Panc1 (cell line): ENCODE measurements at regions not wholly inside any gene's neighbourhood (a gene's known extent, or its start where the extent isn't known, plus 50 kb on each side); places are given as distances from the start of the nearest gene placed in this dataset.
"Not testable (repeated sequence)": the region's sequence is repeated elsewhere in the genome, so short reads cannot be mapped to it uniquely, and the experiment has no call there.

ENCODE experiments used
- POLR2AphosphoS5 ChIP-seq: IDR thresholded peaks from 2 replicates; pipeline ENCODE4 v1.6.1; 2012; ENCODE audit warnings: mild to moderate bottlenecking, low read depth, low read length, moderate library complexity
- REST ChIP-seq, 2 experiments: IDR thresholded peaks; 2 replicates each; pipeline ENCODE4 v1.6.1; 2011 to 2012; ENCODE audit warnings: low read depth in 2 of 2, control low read depth in 1 of 2, low read length in 1 of 2, mild to moderate bottlenecking in 1 of 2, moderate library complexity in 1 of 2; ENCODE audit not compliant: insufficient read depth in 1 of 2
- SIN3A ChIP-seq: IDR thresholded peaks from 2 replicates; pipeline ENCODE4 v1.6.1; 2012; ENCODE audit warnings: low read depth, mild to moderate bottlenecking, low read length, moderate library complexity, borderline replicate concordance; ENCODE audit not compliant: insufficient read depth
- TF ChIP-seq, protein P1 (sequence below): fragments of 450-650 bp; IDR thresholded peaks from 2 replicates; pipeline ENCODE4 v1.5.1; 2017; ENCODE audit warnings: mild to moderate bottlenecking

GRCh38 chr5:177923189-177923588 is 72.9 kb downstream of the PROP1 start:
- TF ChIP-seq, protein P1, sequence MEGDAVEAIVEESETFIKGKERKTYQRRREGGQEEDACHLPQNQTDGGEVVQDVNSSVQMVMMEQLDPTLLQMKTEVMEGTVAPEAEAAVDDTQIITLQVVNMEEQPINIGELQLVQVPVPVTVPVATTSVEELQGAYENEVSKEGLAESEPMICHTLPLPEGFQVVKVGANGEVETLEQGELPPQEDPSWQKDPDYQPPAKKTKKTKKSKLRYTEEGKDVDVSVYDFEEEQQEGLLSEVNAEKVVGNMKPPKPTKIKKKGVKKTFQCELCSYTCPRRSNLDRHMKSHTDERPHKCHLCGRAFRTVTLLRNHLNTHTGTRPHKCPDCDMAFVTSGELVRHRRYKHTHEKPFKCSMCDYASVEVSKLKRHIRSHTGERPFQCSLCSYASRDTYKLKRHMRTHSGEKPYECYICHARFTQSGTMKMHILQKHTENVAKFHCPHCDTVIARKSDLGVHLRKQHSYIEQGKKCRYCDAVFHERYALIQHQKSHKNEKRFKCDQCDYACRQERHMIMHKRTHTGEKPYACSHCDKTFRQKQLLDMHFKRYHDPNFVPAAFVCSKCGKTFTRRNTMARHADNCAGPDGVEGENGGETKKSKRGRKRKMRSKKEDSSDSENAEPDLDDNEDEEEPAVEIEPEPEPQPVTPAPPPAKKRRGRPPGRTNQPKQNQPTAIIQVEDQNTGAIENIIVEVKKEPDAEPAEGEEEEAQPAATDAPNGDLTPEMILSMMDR: not testable (repeated sequence)
- not testable (repeated sequence) for TF ChIP-seq REST (IDR thresholded peaks at IDR 0.05; ENCODE audit: insufficient read depth in 1 of 2, low read depth in 2 of 2, low read length in 1 of 2); POLR2AphosphoS5; SIN3A
